ENCODE measurements at regions not wholly inside any gene's neighbourhood (a gene's known extent, or its start where the extent isn't known, plus 50 kb on each side); places are given as distances from the start of the nearest gene placed in this dataset.

DNA sequence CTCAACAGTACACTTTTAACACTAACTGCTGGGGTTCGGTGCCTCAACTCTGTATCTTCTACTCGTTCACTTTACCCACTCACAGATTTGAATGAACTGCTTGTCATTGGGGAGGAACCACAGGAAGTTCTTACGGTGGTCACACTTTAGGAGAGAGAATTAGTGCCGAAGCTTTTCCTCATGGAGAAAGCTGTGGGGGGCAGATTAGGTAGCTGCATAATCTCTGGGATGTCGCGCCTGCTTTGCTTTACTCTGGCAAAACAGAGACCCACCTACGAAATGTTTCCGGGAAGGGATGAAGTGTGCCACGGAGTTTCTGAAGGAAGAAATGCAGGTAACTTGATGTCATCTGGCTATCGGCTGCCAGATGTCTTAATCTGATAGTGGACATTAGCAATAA lies 949.7 kb upstream of the TENM3 start:
- Histone ChIP-seq H3K27me3 (ENCODE audit: insufficient read depth, low read depth, severe bottlenecking) (no peaks in the 10 kb centered on the region), H3K27ac (no peak overlapping the region), H3K36me3 (no peaks in the 10 kb centered on the region), H3K4me3 (ENCODE audit: low read depth, low read length) (no peak overlapping the region), H3K9me3 (ENCODE audit: severe bottlenecking) (no peaks in the 10 kb centered on the region)
- no peak for DNase-seq
- TF ChIP-seq, protein P1, sequence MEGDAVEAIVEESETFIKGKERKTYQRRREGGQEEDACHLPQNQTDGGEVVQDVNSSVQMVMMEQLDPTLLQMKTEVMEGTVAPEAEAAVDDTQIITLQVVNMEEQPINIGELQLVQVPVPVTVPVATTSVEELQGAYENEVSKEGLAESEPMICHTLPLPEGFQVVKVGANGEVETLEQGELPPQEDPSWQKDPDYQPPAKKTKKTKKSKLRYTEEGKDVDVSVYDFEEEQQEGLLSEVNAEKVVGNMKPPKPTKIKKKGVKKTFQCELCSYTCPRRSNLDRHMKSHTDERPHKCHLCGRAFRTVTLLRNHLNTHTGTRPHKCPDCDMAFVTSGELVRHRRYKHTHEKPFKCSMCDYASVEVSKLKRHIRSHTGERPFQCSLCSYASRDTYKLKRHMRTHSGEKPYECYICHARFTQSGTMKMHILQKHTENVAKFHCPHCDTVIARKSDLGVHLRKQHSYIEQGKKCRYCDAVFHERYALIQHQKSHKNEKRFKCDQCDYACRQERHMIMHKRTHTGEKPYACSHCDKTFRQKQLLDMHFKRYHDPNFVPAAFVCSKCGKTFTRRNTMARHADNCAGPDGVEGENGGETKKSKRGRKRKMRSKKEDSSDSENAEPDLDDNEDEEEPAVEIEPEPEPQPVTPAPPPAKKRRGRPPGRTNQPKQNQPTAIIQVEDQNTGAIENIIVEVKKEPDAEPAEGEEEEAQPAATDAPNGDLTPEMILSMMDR (IDR thresholded peaks at IDR 0.05; ENCODE audit: low read depth, low read length) = no peak

DNA sequence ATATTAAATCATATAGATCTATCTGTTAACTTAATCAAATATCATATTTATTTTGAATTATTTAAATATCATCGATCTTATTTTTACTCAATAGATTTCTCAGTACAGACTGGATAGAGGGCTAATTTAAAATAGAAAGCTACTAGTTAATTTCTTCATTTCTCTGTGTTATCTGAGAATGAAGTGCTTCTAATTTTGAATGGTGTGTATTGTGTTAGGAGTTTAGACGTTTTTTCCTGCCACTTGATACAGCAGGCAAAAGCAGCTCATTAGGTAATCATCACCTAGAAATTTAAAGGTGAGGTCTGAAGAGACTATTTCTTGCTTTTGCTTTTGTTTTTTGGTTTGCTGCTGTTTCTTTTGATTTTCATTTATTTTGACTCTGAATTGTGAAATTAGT lies 948.8 kb upstream of the TENM3 start:
- H3K36me3 ChIP-seq = no peaks in the 10 kb centered on the region
- DNase-seq = no peak
- no peak overlapping the region for H3K4me3 ChIP-seq (ENCODE audit: low read depth, low read length)
- no peaks in the 10 kb centered on the region for H3K27me3 ChIP-seq (ENCODE audit: insufficient read depth, low read depth, severe bottlenecking)
- no peak overlapping the region for H3K27ac ChIP-seq
- no peaks in the 10 kb centered on the region for H3K9me3 ChIP-seq (ENCODE audit: severe bottlenecking)
- TF ChIP-seq, protein P1 (IDR thresholded peaks at IDR 0.05; ENCODE audit: low read depth, low read length) = no peak

DNA sequence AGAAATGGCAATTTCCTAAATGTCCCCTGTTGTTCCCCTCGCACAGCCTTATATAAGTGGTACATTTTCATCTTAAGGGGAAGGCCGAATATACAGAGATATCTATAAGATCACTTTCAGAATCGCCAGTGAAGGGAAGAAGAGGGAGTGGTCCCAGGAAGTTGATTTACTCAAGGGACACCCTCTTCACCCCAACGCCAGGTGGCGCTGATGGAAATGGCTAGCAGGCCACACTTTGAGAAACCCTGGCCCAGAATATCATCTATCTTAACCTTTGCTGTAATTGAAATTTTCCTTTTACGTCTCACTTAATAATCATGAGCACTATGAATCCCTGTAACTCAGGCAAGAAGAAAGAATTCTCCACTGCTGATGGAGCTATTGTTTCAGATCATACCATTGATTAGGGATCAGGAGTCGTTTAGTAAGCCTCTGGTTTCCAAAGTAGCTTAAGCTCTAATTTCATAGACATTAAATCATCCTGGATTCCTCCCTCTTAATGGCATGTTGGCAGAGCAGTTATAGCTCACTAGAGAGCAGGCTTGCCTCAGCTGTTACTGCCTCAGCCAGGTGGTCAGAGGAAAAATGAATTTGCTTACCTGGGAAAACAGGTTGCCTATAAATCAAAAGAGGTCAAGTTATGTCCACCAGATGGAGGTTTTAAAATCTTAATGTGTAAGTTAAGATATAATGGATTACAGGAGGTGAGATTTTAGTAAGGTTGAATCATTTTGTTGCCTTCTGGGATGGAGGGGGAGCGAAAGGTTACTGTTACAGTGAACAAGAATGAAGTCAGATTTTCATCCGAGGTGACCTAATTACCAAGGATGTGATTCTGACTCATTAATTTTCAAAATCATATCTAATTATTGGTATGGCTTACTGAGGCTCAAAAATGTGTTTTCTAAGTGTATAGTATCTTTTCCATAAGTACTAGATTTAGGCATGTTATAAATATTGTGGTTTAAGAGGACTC lies 941.2 kb upstream of the TENM3 start:
- H3K27ac ChIP-seq = no peak overlapping the region
- H3K27me3 ChIP-seq (ENCODE audit: insufficient read depth, low read depth, severe bottlenecking) = no peaks in the 10 kb centered on the region
- H3K4me3 ChIP-seq (ENCODE audit: low read depth, low read length) = no peak overlapping the region
- no peaks in the 10 kb centered on the region for H3K9me3 ChIP-seq (ENCODE audit: severe bottlenecking)
- peak; percentile 73 for DNase-seq
- H3K36me3 ChIP-seq = no peaks in the 10 kb centered on the region
- TF ChIP-seq, protein P1 (IDR thresholded peaks at IDR 0.05; ENCODE audit: low read depth, low read length) = peak; percentile 72

DNA sequence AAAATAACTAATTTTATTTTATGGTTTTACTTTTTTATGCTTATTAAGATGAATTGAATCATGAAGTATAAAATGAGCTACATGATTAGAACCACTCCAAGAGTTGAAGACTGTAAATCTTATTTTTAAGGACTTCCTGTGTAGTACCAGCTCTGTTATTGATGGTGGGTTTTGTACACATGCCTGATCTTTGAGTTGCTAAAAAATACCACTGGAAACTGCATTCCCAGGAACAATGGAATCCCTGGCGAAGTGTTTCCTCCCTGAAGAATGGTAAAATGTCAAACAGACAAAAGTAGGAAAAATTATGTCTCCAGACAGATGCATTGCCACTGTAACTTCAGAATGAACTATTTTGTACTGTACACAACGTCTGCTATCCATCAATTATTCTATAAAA lies 935.4 kb upstream of the TENM3 start:
- no peak overlapping the region for H3K27ac ChIP-seq
- TF ChIP-seq, protein P1 (IDR thresholded peaks at IDR 0.05; ENCODE audit: low read depth, low read length) = no peak
- H3K27me3 ChIP-seq (ENCODE audit: insufficient read depth, low read depth, severe bottlenecking) = no peaks in the 10 kb centered on the region
- no peak overlapping the region for H3K4me3 ChIP-seq (ENCODE audit: low read depth, low read length)
- H3K36me3 ChIP-seq = no peaks in the 10 kb centered on the region
- no peak for DNase-seq
- H3K9me3 ChIP-seq (ENCODE audit: severe bottlenecking) = no peaks in the 10 kb centered on the region

DNA sequence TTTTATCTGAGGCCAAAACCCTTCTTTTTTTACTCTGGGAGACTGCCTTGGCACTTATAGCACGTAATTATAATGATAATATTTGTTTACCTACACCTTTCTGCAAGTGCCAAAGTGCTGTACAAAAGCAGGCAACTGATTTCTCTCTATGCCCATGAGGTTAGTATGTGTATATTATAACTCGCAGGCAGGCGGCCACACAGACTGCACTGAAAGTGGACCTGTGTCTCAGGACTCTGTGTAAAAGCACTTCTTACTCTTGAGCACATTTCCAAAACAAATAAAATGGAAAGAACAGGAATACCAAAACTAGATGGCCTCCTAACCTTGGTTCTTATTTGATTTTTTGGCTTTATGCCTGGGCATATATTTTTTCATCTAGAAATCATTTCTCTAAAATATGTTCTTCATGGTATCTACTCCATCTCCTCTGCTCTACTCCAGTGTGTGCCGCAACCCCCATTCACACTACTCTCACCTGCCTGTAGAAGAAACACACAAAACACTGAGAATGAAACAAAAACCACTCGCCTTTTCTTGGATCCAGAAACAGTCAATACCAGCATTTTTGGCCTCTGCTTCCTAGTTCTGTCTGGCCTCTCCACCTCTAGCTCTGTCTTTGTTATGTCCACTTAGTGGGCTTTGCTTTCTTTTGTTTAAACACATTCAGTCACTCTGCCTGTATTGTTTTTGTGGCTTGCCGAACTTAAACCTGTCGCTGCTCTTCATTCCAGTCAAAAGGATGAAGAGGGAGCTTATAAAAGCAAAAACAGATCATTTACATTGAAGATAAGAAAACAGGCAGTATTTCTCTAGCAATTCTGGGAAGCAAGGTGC lies 934.5 kb upstream of the TENM3 start:
- Histone ChIP-seq H3K36me3 (no peaks in the 10 kb centered on the region), H3K9me3 (ENCODE audit: severe bottlenecking) (no peaks in the 10 kb centered on the region), H3K27ac (no peak overlapping the region), H3K27me3 (ENCODE audit: insufficient read depth, low read depth, severe bottlenecking) (no peaks in the 10 kb centered on the region), H3K4me3 (ENCODE audit: low read depth, low read length) (no peak overlapping the region)
- TF ChIP-seq, protein P1 (IDR thresholded peaks at IDR 0.05; ENCODE audit: low read depth, low read length) = no peak
- DNase-seq = no peak
